Heart right ventricle (tissue), 16 donors: ENCODE measurements at regions not wholly inside any gene's neighbourhood (a gene's known extent, or its start where the extent isn't known, plus 50 kb on each side); places are given as distances from the start of the nearest gene placed in this dataset.
"Not testable (repeated sequence)": the region's sequence is repeated elsewhere in the genome, so short reads cannot be mapped to it uniquely, and the experiment has no call there.

Source experiments
- ATAC-seq, 8 donors: fragments of 200-7000 bp; cut with Tn5 transposase; one replicate each; pipeline ENCODE4 v1.9.1; 2020; ENCODE audit warnings: mild to moderate bottlenecking in 8 of 8, moderate library complexity in 8 of 8, moderate number of reproducible peaks in 1 of 8
- DNase-seq, 2 donors: peaks; one replicate each; pipeline ENCODE4 v3.0.0-alpha.2; 2020
- H3K27ac ChIP-seq, 10 donors: fragments of 200-600 bp; sonication (generic) in 2 of 10; one replicate each; pipeline versions ENCODE4 v1.5.0 to v1.8.0; 2020 to 2022; ENCODE audit warnings: mild to moderate bottlenecking in 3 of 10
- H3K27me3 ChIP-seq, 7 donors: fragments of 200-600 bp; one replicate each; pipeline ENCODE4 v1.8.0; 2021 to 2022; ENCODE audit warnings: mild to moderate bottlenecking in 2 of 7
- H3K36me3 ChIP-seq, 9 donors: fragments of 200-600 bp; sonication (generic) in 1 of 9; one replicate each; pipeline versions ENCODE4 v1.5.0 to v1.8.0; 2020 to 2022; ENCODE audit warnings: mild to moderate bottlenecking in 2 of 9
- H3K4me1 ChIP-seq, 9 donors: fragments of 200-600 bp; sonication (generic) in 1 of 9; one replicate each; pipeline versions ENCODE4 v1.5.0 to v1.8.0; 2020 to 2022; ENCODE audit warnings: mild to moderate bottlenecking in 4 of 9
- H3K4me3 ChIP-seq, 10 donors: fragments of 200-600 bp; sonication (generic) in 2 of 10; one replicate each; pipeline versions ENCODE4 v1.5.0 to v1.8.0; 2020 to 2022; ENCODE audit warnings: mild to moderate bottlenecking in 7 of 10, moderate library complexity in 2 of 10
- H3K9me3 ChIP-seq, 11 donors: fragments of 200-600 bp in 10 of 11; sonication (generic) in 2 of 11; one replicate each; pipeline versions ENCODE4 v1.5.0 to v1.8.0; 2013 to 2022; ENCODE audit warnings: mild to moderate bottlenecking in 2 of 11, control low read depth in 1 of 11, moderate library complexity in 1 of 11
- CTCF ChIP-seq, 9 donors: fragments of 200-600 bp; sonication (generic) in 2 of 9; IDR thresholded peaks; one replicate each; pipeline versions ENCODE4 v1.5.0 to v1.8.0; 2021 to 2022; ENCODE audit warnings: antibody characterized with exemption in 9 of 9, mild to moderate bottlenecking in 5 of 9, moderate library complexity in 1 of 9
- WGBS, 2 donors: extraction: QIAGEN DNeasy Blood & Tissue Kit; methylation state at CpG; one replicate each; pipeline ENCODE4 v1.1.7; 2013; ENCODE audit warnings: inconsistent platforms in 1 of 2; 5-methylcytosine and 5-hydroxymethylcytosine counted together
- intact Hi-C, 10 donors: fragments of 100-400 bp; cut with DNase I; formaldehyde crosslinking; loops; one replicate each; pipeline versions ENCODE4 v1.11.1 to v1.14.2; 2022
- donor health status: Arrhythmogenic right ventricular cardiomyopathy.
- donor health status: ischemic (EF 13 %, LVEDD 7.1; RV severe dilation, severe dysfunction).
- donor health status: healthy with polysubstance abuse.
- donor health status: DM: no; HTN: yes; CAD: no.
- donor health status: DM: no; HTN: no; CAD: no.
- donor health status: ischemic (EF 25% LVEDD 6.9; RV normal size, moderate dysfunction).
- donor health status: ischemic (EF 25% LVEDD 5.7; RV mildly dilated, moderate dysfunction).
- donor health status: healthy.
- donor health status: DM: yes; HTN: yes; CAD: no.
- donor health status: Ischemic cardiomyopathy.
- donor health status: ischemic (EF 35%, LVEDD 5.7; RV mildly dilated, moderate dysfunction).
- donor health status: nonischemic (EF 11% LVEDD 7.7; RV severe dilation, severe dysfunction).
- donor health status: DM: yes; HTN: yes; CAD: no.
- donor health status: PGD.
- donor health status: ischemic (EF 29% LVEDD 5.4; RV normal size, mild dysfunction).
- donor health status: nonischemic (EF 23%, LVEDD 6.1; RV moderate dilation, normal function).

- Histone ChIP-seq H3K4me1 (no peaks in the 10 kb centered on the region), H3K27ac (no peak overlapping the region), H3K36me3 (no peaks in the 10 kb centered on the region), H3K9me3 (no peaks in the 10 kb centered on the region), H3K27me3 (no peaks in the 10 kb centered on the region), H3K4me3 (no peak overlapping the region)
- WGBS, 2 donors: 78 to 91% methylated on average over 1 of the region's 1 CpG
- no peak for ATAC-seq
- no peak for TF ChIP-seq CTCF (IDR thresholded peaks at IDR 0.05)
- intact Hi-C loops: no loop called here
- no peak for DNase-seq
These were observed 574.5 kb downstream of the SLCO4C1 start for GRCh38 chr5:101721543-101721942.

- Histone ChIP-seq H3K4me1 (no peaks in the 10 kb centered on the region), H3K36me3 (no peaks in the 10 kb centered on the region), H3K9me3 (no peaks in the 10 kb centered on the region), H3K27ac (no peak overlapping the region), H3K4me3 (no peak overlapping the region), H3K27me3 (no peaks in the 10 kb centered on the region)
- 81 to 87% methylated on average over 3 of the region's 3 CpGs for WGBS, 2 donors
- DNase-seq (no peak), ATAC-seq (no peak)
- no peak for TF ChIP-seq CTCF (IDR thresholded peaks at IDR 0.05)
- intact Hi-C loops: no loop called here
These were observed 576.1 kb downstream of the SLCO4C1 start for GRCh38 chr5:101720033-101720432.

GRCh38 chr5:101717721-101718120, 578.4 kb downstream of the SLCO4C1 start:
- H3K27ac ChIP-seq: no peak overlapping the region
- intact Hi-C loops: no loop called here
- DNase-seq (no peak), ATAC-seq (no peak)
- no peaks in the 10 kb centered on the region for H3K36me3 ChIP-seq
- no peaks in the 10 kb centered on the region for H3K9me3 ChIP-seq
- 96% methylated on average over 1 of the region's 1 CpG for WGBS, 2 donors
- H3K27me3 ChIP-seq: no peaks in the 10 kb centered on the region
- TF ChIP-seq CTCF (IDR thresholded peaks at IDR 0.05): no peak
- no peaks in the 10 kb centered on the region for H3K4me1 ChIP-seq
- H3K4me3 ChIP-seq: no peak overlapping the region

GRCh38 chr5:101716941-101717340, 579.1 kb downstream of the SLCO4C1 start:
- Histone ChIP-seq H3K9me3 (no peaks in the 10 kb centered on the region), H3K4me3 (no peak overlapping the region), H3K4me1 (no peaks in the 10 kb centered on the region), H3K27ac (no peak overlapping the region), H3K27me3 (no peaks in the 10 kb centered on the region), H3K36me3 (no peaks in the 10 kb centered on the region)
- ATAC-seq (no peak), DNase-seq (no peak)
- WGBS, 2 donors: 79 to 80% methylated on average over 1 of the region's 1 CpG
- TF ChIP-seq CTCF (IDR thresholded peaks at IDR 0.05): no peak
- intact Hi-C loops: no loop called here

- intact Hi-C loops, H3K9me3 ChIP-seq, H3K27ac ChIP-seq, H3K4me3 ChIP-seq, H3K4me1 ChIP-seq, ATAC-seq, H3K27me3 ChIP-seq, H3K36me3 ChIP-seq, DNase-seq: not testable (repeated sequence)
- 68 to 73% methylated on average over 5 of the region's 5 CpGs for WGBS, 2 donors
These were observed 580.3 kb downstream of the SLCO4C1 start for GRCh38 chr5:101715790-101716189.
